Breast epithelium (tissue), 4 donors: ENCODE measurements at regions not wholly inside any gene's neighbourhood (a gene's known extent, or its start where the extent isn't known, plus 50 kb on each side); places are given as distances from the start of the nearest gene placed in this dataset.

Experiments
- DNase-seq, 2 donors: peaks; one replicate each; pipeline ENCODE4 v3.0.0-alpha.2; 2019; ENCODE audit warnings: low spot score in 2 of 2
- H3K27ac ChIP-seq, 2 donors: fragments of 200-600 bp; sonication (generic) in 1 of 2; one replicate each; pipeline ENCODE4 v1.5.1; 2016 to 2019; ENCODE audit warnings: mild to moderate bottlenecking in 1 of 2
- H3K27me3 ChIP-seq, 2 donors: fragments of 200-600 bp; sonication (generic) in 1 of 2; one replicate each; pipeline versions ENCODE4 v1.5.1 to v1.6.0; 2017 to 2019; ENCODE audit warnings: control low read depth in 1 of 2, mild to moderate bottlenecking in 1 of 2
- H3K36me3 ChIP-seq: fragments of 200-600 bp; one replicate; pipeline ENCODE4 v1.5.1; 2019
- H3K4me1 ChIP-seq, 2 donors: fragments of 200-600 bp; sonication (generic); one replicate each; pipeline ENCODE4 v1.5.1; 2016 to 2019; ENCODE audit warnings: control low read depth in 1 of 2
- H3K4me3 ChIP-seq, 3 donors: fragments of 200-600 bp; sonication (generic); 1 replicate in 2 of 3; 2 replicates in 1 of 3; pipeline ENCODE4 v1.5.1; 2016 to 2019; ENCODE audit warnings: mild to moderate bottlenecking in 3 of 3, moderate library complexity in 2 of 3
- H3K9me3 ChIP-seq, 2 donors: fragments of 200-600 bp; sonication (generic) in 1 of 2; one replicate each; pipeline ENCODE4 v1.5.1; 2016 to 2019; ENCODE audit warnings: control low read depth in 1 of 2
- POLR2A ChIP-seq: fragments of 450-650 bp; IDR thresholded peaks from one replicate; pipeline ENCODE4 v1.6.1; 2016; ENCODE audit warnings: antibody characterized with exemption, mild to moderate bottlenecking, moderate library complexity
- POLR2AphosphoS5 ChIP-seq, 3 donors: sonication (generic); formaldehyde crosslinking; IDR thresholded peaks; one replicate each; pipeline ENCODE4 v1.6.1; 2017; ENCODE audit warnings: antibody characterized with exemption in 3 of 3
- intact Hi-C: fragments of 100-400 bp; cut with DNase I; formaldehyde crosslinking; loops from one replicate; pipeline ENCODE4 v1.15.1; 2023; ENCODE audit warnings: low total_unique reads
- TF ChIP-seq, protein P1 (sequence below), 3 donors: fragments of 450-650 bp; IDR thresholded peaks; one replicate each; pipeline ENCODE4 v1.5.1; 2016 to 2017; ENCODE audit warnings: antibody characterized with exemption in 3 of 3, mild to moderate bottlenecking in 3 of 3, moderate library complexity in 3 of 3

- H3K27me3 ChIP-seq: no peaks in the 10 kb centered on the region
- H3K27ac ChIP-seq: no peak overlapping the region
- H3K9me3 ChIP-seq: no peaks in the 10 kb centered on the region
- intact Hi-C loops: no loop called here
- no peak for DNase-seq
- H3K4me3 ChIP-seq: no peak overlapping the region
- TF ChIP-seq POLR2A (no peak), POLR2AphosphoS5 (IDR thresholded peaks at IDR 0.05) (no peak)
- TF ChIP-seq, protein P1, sequence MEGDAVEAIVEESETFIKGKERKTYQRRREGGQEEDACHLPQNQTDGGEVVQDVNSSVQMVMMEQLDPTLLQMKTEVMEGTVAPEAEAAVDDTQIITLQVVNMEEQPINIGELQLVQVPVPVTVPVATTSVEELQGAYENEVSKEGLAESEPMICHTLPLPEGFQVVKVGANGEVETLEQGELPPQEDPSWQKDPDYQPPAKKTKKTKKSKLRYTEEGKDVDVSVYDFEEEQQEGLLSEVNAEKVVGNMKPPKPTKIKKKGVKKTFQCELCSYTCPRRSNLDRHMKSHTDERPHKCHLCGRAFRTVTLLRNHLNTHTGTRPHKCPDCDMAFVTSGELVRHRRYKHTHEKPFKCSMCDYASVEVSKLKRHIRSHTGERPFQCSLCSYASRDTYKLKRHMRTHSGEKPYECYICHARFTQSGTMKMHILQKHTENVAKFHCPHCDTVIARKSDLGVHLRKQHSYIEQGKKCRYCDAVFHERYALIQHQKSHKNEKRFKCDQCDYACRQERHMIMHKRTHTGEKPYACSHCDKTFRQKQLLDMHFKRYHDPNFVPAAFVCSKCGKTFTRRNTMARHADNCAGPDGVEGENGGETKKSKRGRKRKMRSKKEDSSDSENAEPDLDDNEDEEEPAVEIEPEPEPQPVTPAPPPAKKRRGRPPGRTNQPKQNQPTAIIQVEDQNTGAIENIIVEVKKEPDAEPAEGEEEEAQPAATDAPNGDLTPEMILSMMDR (IDR thresholded peaks at IDR 0.05): no peak
- no peaks in the 10 kb centered on the region for H3K36me3 ChIP-seq
- no peaks in the 10 kb centered on the region for H3K4me1 ChIP-seq
These were observed 836.6 kb downstream of the SLC6A15 start for GRCh38 chr12:84075991-84076390.

DNA sequence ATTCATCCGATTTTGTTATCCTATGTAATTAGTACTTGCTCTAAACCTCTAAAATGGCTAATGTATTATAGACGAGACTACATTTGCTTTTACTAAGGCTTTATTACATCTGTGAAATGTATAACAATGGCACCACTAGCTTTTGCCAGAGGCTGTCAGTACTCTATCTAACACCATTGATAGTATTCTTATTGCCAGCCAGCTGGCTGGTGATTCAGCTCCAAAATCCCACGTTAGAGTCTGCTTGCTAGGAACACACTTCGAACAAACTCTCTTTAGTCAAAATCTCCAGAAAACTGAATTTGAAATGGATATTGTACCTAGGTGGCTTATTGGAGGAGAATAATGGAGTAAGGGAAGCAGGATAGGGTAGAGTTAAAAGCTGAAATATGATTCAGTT is 839.2 kb downstream of the SLC6A15 start:
- intact Hi-C loops: no loop called here
- Histone ChIP-seq H3K9me3 (no peaks in the 10 kb centered on the region), H3K27ac (no peak overlapping the region)

GRCh38 chr12:84072961-84073360 is 839.6 kb downstream of the SLC6A15 start:
- no peak overlapping the region for H3K27ac ChIP-seq
- no peaks in the 10 kb centered on the region for H3K27me3 ChIP-seq
- no peak overlapping the region for H3K4me3 ChIP-seq
- no peaks in the 10 kb centered on the region for H3K4me1 ChIP-seq
- no peak for DNase-seq
- intact Hi-C loops: no loop called here
- H3K9me3 ChIP-seq: no peaks in the 10 kb centered on the region
- TF ChIP-seq, protein P1 (IDR thresholded peaks at IDR 0.05): no peak
- TF ChIP-seq POLR2AphosphoS5 (IDR thresholded peaks at IDR 0.05): no peak
- no peak for TF ChIP-seq POLR2A
- no peaks in the 10 kb centered on the region for H3K36me3 ChIP-seq

More for the DNA sequence above, 839.2 kb downstream of the SLC6A15 start:
- no peak for TF ChIP-seq POLR2AphosphoS5 (IDR thresholded peaks at IDR 0.05)
- TF ChIP-seq POLR2A: no peak
- TF ChIP-seq, protein P1 (IDR thresholded peaks at IDR 0.05): no peak
- Histone ChIP-seq H3K36me3 (no peaks in the 10 kb centered on the region), H3K4me1 (no peaks in the 10 kb centered on the region), H3K27me3 (no peaks in the 10 kb centered on the region), H3K4me3 (no peak overlapping the region)
- no peak for DNase-seq

DNA sequence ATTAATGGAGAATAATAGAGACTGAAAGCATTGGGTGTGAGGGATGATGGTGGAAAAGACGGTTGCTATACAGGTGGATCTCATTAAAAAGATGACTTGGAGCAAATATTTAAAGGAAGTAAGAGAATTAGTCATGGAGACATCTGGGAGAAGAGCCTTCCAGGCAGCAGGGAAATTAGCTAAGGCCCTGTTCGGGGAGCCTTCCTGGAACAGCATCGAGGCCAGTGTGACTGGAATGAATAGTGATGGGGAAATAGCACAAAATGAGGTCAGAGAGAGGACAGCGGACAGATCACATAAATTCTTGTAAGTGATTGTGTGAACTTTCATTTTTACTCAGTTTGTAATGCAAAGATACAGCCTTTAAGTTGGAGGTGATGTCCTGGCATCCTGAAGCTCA is 842.3 kb downstream of the SLC6A15 start:
- DNase-seq: no peak
- Histone ChIP-seq H3K4me1 (no peaks in the 10 kb centered on the region), H3K4me3 (no peak overlapping the region), H3K27ac (peak overlapping the region in 1 of 2 donors; percentile 61), H3K9me3 (no peaks in the 10 kb centered on the region), H3K36me3 (no peaks in the 10 kb centered on the region), H3K27me3 (no peaks in the 10 kb centered on the region)
- TF ChIP-seq POLR2AphosphoS5 (IDR thresholded peaks at IDR 0.05): no peak
- TF ChIP-seq, protein P1 (IDR thresholded peaks at IDR 0.05): no peak
- no peak for TF ChIP-seq POLR2A
- intact Hi-C loops: no loop called here

DNA sequence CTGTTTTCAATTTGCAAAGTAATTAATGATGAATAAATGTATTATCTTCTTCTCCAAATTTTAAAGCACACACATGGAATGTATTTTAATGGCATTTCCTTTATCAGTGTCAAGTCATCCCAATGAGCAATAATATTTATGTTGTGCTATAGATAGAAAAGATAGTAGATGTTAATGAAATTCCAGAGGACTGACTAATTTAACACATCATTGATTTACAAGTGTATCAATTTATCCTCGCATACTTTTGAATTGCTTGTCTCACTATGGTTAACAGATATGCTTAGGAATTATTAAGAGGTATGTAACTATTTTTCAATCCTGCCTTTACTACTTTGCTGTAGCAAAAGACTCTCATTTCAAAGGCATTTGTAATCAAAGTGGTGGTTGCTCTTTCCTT is 842.9 kb downstream of the SLC6A15 start:
- intact Hi-C loops: no loop called here
- H3K36me3 ChIP-seq: no peaks in the 10 kb centered on the region
- H3K9me3 ChIP-seq: no peaks in the 10 kb centered on the region
- TF ChIP-seq POLR2AphosphoS5 (IDR thresholded peaks at IDR 0.05) (no peak), POLR2A (no peak)
- TF ChIP-seq, protein P1 (IDR thresholded peaks at IDR 0.05): no peak
- no peak for DNase-seq
- no peaks in the 10 kb centered on the region for H3K27me3 ChIP-seq
- no peak overlapping the region for H3K27ac ChIP-seq
- no peaks in the 10 kb centered on the region for H3K4me1 ChIP-seq
- H3K4me3 ChIP-seq: no peak overlapping the region
